Stimulated activated CD4-positive, alpha-beta T cell treated with anti-CD3 and anti-CD28 coated beads, Interleukin-2, amount 100 ng/mL, for 24 hours (primary cell): ENCODE measurements at regions not wholly inside any gene's neighbourhood (a gene's known extent, or its start where the extent isn't known, plus 50 kb on each side); places are given as distances from the start of the nearest gene placed in this dataset.

Experiments
- DNase-seq, 2 donors: peaks; one replicate each; pipeline ENCODE4 v3.0.0-alpha.2; 2020

DNA sequence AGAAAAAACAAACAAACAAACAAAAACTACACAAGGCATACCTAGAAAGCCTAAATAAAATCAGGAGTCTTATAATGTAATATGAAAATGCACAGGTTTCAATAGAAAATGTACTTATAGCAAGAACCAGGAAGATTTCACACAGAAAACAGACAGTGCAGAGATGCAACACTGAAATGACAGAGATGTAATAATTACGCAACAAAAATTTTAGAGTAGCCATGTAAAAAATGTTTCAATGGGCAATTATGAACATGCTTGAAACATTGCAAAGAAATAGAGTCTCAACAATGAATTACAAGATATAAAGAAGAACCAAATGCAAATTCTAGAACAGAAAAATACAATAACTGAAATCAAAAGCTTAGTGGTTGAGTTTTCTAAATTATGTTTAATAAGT is 405.9 kb downstream of the PLK2 start:
- DNase-seq: no peak

DNA sequence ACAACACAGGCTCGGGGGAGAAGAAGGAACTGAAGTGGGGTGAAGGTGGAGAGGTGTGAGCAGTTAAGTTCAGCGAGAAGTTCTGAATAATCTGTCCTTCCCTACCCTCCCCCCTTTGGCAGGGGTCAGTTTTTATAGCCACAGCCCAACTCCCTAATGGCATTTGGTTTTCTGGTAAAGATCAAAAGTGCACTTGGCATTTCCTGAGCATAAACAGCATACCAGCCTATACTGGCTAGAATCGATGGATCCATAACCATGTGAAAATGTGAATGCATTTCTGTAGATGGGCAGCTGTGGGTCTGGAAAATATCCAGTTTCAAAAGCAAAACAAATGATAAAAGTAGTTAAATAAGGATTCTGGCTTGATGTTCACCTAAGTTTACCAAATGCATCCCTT is 410.9 kb downstream of the PLK2 start:
- DNase-seq: no peak

DNA sequence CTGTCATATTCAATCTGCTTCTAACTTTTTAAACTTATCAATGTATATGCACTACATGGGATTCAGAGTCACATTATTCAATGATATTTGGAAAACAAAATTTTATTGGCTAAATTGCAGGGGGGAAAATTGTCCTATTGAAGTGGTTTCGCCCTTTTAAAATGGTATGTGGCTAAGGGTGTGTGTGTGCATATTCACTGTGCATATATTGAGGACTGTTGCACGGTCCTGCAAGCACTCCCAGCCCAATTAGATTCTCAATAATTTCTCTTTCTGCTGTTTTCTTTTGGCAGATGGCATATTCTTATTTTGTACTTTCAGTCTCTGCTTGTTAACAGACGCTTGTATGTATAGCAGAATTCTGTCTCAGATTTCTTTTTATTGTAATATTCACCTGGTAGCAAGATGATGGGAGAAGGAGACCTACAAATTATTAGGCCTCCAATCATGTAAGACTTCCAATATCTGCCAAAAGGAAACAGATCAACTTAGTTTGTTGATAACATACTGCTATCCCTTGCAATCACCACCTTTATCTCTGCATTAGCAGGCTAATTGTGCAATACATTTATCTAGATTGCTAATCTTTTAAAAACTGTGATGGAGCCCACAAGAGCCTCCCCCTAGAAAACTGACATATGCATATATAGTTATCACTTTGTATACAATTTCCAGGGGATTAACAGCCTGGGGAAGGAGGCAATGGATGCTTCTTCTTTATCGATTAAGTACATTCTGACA is 411.5 kb downstream of the PLK2 start:
- DNase-seq: no peak

DNA sequence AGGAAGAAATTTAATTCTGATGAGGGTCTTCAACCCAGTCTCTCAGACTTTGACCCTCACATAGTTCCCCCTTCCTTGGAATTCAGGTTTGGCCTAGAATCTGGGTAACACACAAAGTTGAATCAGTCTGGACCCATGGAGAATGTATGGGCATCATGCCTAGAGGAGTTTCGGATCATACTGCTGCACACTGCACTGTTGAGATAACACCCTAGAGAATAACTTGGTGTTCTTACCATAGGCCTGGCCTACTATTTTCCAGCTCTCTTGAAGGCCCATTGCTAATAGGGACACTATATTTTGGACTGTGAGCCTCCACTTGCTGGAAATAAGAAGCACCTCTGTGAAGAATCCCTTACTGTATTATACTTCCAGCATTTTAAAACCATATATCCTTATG is 413.5 kb downstream of the PLK2 start:
- DNase-seq: no peak

DNA sequence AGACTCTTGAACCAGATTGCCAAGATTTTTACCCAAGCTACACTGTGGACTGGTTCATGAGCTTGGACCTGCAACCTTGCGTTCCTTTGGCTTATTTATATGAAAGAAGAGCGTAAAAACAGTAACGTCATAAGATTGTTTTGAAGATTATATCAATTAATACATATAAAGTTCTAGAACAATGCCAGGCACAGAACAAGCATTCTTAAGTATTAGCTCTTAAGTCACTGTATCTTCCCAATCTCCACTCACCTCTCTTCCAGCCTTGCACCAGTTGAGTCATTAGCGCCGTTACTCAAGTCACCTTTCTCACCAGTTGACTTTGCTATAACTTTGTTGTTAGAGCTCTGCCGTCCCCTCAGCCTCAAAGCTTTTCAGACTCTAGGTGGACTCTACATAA is 415.7 kb downstream of the PLK2 start:
- no peak for DNase-seq

DNA sequence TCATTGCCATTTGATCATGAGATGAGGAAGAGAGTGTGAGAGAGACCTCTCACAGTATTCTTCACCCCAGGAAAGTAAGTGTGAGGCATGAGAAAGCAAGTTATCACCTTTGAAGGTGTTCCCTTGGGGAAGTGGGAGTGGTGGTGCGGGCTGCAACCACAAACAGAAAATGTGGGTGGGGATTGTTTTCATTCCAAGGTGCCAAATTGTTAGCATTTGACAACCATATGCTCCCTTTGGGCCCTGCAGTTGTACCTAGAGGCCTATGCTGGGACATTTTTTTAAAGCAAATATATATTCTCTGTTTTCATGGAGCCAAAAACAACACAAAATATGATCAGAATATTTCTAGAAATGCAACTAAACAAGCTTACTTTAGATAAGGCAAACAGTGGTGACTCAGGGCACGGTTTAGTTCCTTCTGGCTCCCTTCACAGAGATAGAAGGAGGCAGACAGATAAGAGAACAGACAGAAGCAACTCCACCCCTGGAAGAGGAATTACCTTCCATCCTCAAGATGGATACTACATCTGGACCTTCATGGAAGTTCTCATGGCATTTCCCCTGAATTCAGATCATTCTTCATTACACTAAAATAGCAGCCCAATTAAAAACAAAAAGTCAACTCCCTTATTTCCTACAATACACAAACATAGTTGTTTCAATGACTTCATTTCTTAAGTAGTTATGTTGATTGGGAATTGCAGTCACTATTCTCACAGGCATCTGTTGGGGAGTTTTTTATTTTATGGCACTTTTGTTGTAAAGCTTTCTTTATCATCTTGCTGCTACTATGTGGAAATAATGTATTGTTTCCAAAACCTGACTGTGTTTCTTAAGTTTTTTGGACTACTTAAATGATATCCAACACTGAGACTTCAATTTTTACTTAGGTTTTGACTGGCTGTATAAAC is 416.6 kb downstream of the PLK2 start:
- no peak for DNase-seq

DNA sequence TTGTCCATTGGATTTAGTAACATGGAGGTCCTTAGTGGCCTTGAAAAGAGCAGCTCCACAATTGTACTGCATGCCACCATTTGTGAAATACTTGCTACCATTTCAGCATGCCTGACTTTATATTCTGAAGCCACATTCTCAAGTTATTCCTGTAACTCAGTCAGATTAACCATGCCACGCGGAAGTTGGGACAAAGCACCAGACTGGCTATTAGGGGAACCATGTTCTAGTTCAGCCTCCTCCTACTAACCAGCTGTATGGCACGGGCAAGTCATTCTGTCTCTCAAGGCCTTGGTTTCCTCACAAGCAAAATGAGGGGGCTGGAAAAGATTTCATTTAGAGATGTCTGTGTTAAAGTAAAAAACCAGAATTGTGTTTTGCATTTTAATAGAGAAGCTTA is 418.0 kb downstream of the PLK2 start:
- DNase-seq: no peak

DNA sequence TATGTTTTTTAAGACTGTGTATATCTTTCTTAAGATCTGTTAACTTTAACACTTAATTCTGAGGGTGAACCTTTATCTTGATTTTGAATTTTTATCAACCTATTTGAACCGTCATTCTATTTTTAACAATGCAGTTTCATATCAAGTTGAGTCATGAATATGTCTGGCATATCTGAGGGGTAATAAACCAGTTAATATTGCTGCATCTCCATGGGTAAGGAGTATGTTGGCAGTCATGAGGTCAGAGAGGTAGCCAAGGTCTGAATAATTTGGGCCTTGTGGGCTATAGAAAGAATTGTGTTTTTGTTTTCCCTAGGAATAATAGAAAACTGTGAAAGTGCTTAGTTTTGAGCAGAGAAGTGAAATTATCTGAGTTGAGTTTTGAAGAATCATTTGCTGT is 419.0 kb downstream of the PLK2 start:
- no peak for DNase-seq

DNA sequence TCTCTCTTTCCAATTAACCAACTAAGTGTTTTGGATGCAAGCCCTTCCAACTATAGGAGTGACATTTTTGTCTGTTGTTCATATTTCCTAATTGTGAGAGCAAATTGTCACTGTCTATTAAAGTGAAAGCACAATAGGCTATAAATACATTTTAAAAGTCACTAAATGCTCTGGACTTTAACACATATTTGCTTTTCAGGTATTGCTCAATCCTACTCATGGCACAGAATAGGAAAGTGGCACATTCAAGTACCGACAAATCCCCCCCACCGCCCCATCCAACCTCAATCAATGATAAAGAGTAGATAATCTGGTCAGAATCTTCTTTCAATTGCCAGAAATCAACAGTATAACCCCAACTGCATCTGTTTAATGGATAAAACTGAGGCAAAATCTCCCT is 419.8 kb downstream of the PLK2 start:
- DNase-seq: no peak

DNA sequence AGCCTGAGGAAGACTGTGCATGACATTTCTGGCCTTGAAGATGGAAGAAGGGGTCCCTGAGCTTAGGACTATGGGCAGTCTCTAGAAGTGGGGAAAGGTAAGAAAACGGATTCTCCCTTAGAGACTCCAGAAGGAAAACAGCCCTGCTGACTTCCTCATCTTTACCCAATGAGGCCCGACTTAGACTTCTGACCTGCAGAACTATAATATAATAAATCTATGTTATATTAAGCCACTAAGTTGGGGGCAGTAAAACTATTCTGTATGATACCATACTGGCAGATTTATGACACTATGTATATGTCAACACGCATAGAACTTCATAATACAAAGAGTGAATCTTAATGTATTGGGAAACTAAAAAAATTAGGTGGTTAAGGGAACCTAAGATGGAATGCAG is 422.0 kb downstream of the PLK2 start:
- DNase-seq: no peak

DNA sequence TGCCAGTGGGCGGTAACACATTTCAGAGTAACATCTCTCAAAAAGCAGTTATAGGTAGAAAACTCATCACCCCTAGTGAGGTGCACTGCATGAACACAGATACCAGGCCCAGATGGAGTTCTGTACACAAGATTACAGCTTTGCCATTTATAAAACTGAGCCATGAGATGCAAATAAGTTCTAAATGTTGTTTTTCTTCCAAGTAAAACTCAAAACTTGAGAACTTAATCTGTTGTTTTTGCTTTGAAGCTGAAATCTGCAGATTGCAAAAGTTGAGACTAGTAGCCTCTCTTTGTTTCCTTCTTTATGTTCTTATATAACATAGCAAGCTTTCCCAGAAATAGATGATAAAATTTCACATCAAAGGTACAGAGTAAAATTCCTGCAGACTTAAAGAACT is 434.1 kb downstream of the PLK2 start:
- DNase-seq: no peak

DNA sequence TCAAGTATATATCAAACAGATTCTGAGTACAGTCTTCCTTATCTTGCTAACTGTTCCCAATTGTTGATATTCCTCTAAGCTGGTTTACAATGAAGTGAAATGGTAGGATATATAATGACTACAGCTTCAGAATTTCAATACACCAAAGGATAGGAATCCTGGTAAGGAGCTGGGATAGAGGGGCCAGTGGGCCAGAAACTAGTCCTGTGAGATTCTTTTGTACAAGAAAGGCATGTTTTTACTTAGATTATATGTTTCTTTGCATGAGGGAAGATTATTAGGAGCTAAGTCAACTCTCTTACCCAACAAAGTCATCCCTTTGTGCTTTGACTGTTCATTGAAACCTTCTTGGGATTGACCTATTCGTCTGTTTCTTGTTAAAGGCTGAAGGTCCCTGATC is 435.7 kb downstream of the PLK2 start:
- no peak for DNase-seq

DNA sequence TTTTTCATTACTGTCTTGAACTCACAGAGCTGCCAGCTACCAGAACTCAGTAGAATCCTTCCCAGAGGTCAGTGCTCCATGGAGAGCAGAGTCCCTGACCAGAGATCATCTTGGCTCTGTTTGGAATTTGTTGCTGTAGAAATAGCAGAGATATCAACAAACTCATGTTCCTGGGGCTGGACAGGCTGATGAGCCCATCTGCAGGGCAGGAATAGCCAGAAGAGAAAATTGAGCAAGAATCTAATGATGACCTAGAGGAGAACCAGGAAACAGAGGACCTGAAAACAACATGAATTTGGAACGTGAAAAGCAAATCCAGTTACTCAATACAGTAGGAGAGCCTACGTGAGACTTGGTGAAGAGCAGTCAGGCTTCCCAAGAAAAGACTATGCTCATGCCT is 437.8 kb downstream of the PLK2 start:
- DNase-seq: no peak

DNA sequence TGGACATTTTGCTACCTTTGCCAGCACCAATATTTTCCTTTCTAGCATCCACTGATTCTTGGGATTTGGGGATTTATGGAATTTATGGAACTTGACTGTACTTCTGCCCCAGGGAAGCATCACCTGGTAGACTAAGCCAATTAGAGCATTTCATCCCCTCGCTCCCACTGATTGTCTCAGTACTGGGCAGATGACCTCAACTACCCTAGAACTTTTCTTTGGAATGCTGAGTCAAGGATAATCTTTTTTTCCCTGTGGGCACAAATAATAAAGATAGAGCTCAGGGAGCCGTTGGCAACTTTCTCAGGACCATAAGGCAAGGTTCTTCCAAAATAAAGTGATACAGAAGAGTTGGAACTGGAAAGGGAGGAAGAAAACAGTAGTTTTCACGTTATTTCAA is 438.4 kb downstream of the PLK2 start:
- no peak for DNase-seq

DNA sequence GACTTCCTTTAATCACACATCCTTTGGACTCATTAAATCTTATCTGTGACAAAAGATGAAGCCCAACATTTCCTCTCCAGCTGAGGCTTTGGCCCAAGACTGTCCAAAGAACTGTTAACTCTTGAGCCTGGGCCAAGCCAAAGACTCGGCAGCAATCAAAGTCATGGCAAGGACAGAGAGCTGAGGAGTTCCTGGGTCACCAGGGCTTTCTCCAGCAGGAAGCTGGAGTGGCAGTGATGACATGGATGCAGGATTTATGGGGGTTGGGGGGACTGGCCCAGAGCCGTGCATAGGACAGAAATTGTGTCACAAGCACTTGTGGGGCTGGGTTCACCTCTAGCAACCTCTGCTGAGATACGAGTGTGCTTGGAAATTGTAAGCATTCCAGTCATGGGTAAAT is 440.3 kb downstream of the PLK2 start:
- no peak for DNase-seq

DNA sequence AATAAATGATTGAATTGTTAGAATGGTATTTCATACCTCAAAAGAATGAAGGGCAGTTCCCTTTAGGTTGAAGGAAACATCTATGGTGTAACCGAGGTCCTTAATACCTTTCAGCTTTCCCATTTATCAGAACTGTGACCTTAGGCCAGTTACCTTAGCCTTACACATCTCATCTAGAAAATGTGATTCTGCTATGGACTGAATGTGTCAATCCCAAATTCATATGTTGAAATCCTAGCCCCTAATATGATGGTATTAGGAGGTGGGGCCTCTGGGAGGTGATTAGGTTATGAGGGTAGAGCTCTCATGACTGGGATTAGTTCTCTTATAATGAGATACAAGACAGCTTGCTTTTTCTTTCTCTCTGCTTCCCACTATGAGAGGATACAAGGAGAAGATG is 441.9 kb downstream of the PLK2 start:
- DNase-seq: no peak

DNA sequence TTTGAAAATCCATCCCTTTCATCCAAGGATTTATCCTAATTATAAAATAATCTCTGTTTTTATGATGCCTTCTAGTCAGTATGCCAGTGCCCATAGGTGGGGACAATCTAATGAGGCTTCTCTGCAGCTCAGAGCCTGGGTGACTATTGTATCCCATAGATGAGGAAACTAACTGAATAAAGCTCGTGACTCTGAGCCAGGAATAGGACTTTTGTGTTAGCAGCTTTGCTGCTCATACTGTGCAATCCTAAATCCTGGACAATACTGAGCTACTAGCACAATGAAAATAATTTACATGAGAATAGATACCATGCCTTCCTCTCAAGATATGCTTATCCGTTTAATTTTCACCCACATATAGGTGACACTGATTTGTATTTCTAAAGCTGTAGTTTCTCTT is 443.0 kb downstream of the PLK2 start:
- DNase-seq: no peak

DNA sequence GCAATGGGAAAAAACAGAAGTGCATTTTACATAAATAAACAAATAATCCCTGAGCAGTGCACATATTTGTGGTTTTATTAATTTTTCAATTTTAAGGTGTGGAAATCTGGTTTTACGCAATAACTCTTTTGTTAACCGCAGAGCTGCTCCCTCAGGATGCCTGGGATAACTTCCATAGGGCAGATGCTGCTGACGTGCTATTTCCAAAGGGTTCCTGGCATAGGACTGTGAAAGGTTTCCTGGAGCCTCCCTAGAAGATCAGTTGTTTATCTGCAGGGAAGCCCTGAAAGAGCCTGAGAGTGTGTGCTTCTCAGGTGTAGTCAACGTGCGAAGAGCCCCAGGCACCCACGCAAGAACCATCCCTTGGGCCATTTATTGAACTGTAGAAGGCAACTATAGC is 443.5 kb downstream of the PLK2 start:
- DNase-seq: no peak

DNA sequence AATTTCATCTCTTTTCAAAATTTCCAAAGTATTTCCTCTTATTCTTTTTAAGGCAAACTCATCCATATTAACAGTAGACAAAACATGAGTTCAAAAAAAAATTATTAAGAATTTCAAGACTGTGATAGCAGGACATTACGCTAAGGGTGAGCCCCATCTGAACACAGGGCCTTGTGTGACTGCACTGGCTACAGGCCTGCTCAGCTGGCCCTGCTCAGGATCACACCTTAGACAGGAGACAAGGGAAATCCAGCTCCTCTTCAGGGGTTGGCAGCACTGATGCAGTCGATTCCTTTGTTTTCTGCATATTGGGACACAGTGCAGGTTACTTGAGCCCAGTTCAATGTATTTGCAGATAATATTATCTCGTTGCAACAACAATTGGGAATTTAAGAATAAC is 444.7 kb downstream of the PLK2 start:
- no peak for DNase-seq

DNA sequence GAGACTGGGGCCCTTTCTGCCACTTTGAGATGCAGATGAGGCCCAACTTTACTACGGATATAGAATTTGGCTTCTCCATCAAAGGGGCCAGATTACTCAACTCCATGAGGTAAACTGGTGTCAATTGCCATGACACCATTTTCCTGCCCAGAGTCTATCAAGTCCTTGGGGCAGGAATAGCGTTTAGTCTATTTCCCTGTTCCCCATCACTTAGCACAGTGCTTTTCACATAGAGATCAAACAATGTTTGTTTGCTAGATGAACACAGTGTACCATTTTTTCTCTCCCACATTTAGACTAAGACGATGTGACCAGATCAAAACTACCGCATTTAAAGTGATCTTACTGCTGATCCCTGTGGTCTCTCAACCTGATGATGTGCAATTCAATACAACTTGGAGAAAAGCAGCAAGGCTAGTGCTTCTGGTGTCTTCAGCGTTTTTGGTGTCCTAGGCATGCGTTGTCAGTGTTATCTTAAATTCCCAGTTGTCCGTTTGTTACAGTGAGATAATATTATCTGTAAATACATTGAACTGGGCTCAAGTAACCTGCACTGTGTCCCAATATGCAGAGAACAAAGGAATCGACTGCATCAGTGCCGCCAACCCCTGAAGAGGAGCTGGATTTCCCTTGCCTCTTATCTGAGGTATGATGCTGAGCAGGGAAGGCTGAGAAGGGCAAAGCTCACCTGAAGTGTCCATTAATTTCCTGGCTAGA is 446.2 kb downstream of the PLK2 start:
- no peak for DNase-seq

DNA sequence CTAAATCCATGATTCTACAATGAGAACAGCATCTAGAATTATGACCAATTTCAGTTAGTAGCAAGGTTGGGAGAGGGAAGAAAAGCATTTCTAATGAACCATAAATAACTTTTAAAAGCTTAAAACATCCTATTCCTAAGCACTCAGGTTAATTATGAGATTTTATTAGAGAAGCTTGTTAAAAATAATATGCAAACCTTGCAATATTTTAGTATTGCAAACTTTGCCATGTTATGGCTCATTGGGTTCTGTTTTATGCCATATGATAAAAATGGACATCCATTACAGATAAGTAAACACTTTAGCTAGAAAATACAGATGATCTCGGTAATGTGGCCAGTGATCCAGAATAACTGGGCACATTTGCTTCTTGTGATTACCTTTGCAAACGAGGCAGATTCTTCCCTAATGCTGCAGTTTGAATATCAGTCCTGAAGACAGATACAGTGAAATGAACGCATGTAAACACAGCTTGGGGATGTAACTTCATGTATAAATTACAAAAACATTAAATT is 447.0 kb downstream of the PLK2 start:
- no peak for DNase-seq

DNA sequence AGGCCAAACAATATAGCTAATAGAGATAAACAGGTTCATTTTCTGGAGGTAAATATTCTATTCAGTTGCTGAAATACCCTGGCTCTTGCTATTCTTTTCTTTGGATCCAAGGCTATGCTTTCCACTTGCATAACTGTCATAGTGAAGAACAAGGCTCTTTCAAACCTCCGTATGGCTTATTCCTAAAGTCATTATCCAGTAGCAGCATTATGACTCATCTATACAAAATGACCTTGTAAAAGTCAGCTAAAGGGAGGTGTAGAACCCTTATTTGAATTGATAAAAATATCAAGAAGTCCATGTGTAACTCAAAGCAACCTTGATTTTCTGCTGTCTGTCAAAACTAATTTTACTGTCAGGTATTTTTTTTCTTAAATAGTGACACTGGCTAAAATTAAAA is 447.8 kb downstream of the PLK2 start:
- no peak for DNase-seq

DNA sequence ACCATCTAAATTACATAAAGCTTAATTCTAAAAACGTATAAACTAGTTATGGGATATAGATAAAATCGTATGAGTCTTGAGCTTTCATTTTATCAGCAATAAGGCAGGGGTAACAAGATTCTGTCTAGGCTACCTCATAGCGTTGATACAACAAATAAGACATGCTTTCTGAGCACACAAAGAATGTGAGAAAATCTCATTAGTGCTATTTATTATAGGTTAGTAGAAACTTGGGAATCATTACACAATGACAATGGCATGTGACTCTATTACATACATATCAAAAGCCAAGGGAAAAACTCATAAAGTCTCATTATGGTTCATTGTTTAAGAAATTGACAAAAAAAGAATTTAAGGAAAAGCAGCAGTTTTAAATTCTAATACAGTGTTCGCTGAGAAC is 448.6 kb downstream of the PLK2 start:
- DNase-seq: no peak

DNA sequence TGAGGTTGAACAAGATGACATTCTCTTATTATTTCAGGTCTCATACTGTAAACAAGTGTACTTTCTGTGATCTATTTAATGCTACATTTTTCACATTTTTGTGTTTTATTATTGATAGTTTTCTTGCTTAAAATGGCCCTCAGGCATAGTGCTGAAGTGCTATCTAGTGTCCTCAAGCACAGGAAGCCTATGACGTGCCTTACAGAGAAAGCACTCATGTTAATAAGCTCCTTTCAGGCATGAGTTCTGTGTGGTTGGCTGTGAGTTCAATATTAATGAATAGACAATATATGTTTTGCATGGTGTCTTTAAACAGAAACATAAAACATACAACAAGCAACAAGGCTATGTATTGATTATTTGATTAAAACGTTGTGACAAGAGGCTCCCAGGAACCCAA is 450.1 kb downstream of the PLK2 start:
- no peak for DNase-seq
